ENCODE measurements at regions not wholly inside any gene's neighbourhood (a gene's known extent, or its start where the extent isn't known, plus 50 kb on each side); places are given as distances from the start of the nearest gene placed in this dataset.

DNA sequence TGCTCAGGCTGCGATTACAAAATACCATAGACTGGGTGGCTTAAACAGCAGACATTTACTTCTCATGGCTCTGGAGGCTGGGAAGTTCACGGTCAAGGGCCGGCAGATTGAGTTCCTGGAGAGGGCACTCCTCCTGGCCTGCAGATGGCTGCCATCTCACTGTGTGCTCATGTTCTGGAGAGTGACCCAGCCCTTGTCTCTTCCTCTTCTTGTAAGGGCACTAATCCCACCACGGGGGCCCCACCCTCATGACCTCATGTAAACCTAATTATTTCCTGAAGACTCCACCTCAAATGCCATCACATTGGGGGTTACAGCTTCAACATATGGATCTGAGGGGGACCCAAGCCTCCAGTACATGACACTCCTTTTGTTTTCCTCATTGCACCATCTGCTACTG is 56.0 kb upstream of the CLDN10 start:
- H3K9me3 Mint-ChIP-seq, result peaks cover 1% of the 10 kb centered on the region
- no peaks in the 10 kb centered on the region for H3K36me3 Mint-ChIP-seq
- no peaks in the 10 kb centered on the region for H3K4me1 Mint-ChIP-seq
- no peak overlapping the region for H3K27ac Mint-ChIP-seq
- peaks cover 12% of the 10 kb centered on the region for H3K27me3 Mint-ChIP-seq
- H3K4me3 Mint-ChIP-seq, result no peak overlapping the region

DNA sequence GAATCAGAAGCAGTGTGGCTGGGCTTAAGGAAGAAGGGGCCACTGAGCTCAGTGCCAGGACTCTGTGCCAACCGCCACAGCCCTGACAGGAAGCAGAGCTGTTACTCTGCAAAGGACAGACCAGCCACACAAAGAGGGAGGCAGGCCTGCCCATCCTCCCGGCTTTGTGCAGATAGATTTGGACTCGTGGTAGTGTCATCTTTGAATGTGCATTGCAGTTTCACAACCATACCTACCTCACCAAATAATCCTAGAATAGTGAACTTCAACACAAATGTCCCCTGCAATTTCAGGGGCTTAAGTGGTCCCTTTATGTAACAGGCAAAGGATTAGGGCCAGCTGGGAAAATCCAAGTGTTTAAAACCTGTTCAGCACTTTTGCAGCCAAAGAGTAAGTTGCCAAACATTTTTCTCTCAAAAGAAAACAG is 55.1 kb upstream of the CLDN10 start:
- Mint-ChIP-seq H3K27ac (no peak overlapping the region), H3K36me3 (no peaks in the 10 kb centered on the region), H3K4me1 (no peaks in the 10 kb centered on the region), H3K9me3 (peaks cover 7% of the 10 kb centered on the region), H3K4me3 (no peak overlapping the region), H3K27me3 (peaks cover 12% of the 10 kb centered on the region)

DNA sequence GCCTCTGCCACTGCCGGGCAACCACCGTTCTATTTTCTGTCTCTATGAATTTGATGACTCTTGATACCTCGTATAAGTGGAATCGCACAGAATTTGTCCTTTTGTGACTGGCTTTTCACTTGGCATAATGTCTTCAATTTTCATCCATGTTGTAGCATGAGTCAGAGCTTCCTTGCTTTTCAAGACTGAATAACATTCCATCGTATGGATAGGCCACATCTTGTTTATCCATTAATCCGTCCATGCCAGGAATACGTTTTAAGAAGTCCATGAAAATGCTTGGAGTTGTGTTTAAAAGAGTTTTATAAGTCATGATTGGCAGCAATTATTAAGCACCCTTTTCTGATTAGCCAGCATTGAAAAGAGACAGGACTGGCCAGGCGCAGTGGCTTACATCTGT is 53.6 kb upstream of the CLDN10 start:
- no peaks in the 10 kb centered on the region for H3K4me1 Mint-ChIP-seq

DNA sequence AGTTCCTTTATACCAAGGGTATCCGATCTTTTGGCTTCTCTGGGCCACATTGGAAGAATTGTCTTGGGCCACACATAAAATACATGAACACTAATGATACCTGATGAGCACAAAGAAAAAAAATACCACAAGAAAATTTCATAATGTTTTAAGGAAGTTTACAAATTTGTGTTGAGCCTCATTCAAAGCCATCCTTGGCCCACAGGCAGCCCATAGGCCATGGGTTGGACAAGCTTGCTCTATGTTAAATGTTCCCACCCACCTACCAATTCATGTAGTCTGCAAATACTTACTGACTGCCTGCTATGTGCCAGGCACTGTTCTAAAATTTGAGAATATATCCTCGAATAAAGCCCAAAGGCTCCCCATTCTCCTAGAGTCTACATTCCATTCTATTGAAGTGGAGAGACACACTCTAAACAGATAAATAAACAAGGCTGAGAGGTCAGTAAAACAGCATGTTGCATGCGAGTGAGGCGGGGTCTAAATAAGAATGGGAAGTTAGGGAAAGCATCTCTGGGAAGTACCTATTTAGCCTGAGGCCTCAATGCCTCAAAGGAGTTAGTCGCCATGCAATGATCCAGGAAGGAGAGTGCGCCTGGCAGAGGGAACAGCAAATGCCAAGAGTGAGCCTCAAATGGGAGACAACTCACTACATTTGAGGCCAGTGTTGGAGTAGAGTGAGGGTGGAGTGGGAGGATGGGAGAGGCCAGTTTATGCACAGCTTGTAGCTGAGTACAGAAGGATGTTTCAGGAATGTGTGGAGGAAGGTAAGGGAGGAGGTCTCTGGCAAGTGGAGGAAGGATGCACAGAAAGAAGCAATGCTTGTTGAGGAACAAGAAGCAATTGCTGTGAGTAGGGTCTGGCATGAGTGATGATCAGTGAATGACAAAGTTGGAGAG is 52.5 kb upstream of the CLDN10 start:
- peaks cover 3% of the 10 kb centered on the region for H3K27me3 Mint-ChIP-seq
- H3K9me3 Mint-ChIP-seq, result peaks cover 7% of the 10 kb centered on the region
- H3K4me3 Mint-ChIP-seq, result no peak overlapping the region
- no peaks in the 10 kb centered on the region for H3K4me1 Mint-ChIP-seq
- no peak overlapping the region for H3K27ac Mint-ChIP-seq
- H3K36me3 Mint-ChIP-seq, result no peaks in the 10 kb centered on the region

More for the DNA sequence above, 53.6 kb upstream of the CLDN10 start:
- H3K4me3 Mint-ChIP-seq, result no peak overlapping the region
- H3K36me3 Mint-ChIP-seq, result no peaks in the 10 kb centered on the region
- H3K27ac Mint-ChIP-seq, result no peak overlapping the region
- H3K9me3 Mint-ChIP-seq, result peaks cover 7% of the 10 kb centered on the region
- peaks cover 10% of the 10 kb centered on the region for H3K27me3 Mint-ChIP-seq

DNA sequence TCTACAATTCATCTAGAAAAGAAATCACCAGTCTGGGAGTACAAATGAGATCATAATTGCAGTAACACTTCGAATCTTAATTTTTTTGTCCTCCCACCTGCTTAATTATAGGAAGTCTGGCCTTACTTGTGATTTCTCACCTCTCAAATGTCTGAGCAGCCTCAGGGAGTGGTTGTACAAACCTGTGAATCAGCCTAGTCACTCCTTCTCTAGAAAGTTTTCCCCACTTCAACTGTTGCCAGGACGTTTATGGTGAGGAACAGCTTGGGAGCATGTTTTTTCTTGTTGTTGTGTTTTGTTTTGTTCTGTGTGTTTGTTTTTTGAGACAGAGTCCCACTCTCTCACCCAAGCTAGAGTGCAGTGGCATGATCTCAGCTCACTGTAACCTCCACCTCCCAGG is 50.3 kb upstream of the CLDN10 start:
- Mint-ChIP-seq H3K9me3 (peaks cover 7% of the 10 kb centered on the region), H3K27me3 (peaks cover 2% of the 10 kb centered on the region), H3K27ac (no peak overlapping the region), H3K4me1 (no peaks in the 10 kb centered on the region), H3K4me3 (no peak overlapping the region), H3K36me3 (no peaks in the 10 kb centered on the region)
